HG02642 (cell line): ENCODE measurements at regions not wholly inside any gene's neighbourhood (a gene's known extent, or its start where the extent isn't known, plus 50 kb on each side); places are given as distances from the start of the nearest gene placed in this dataset.
"Not testable (repeated sequence)": the region's sequence is repeated elsewhere in the genome, so short reads cannot be mapped to it uniquely, and the experiment has no call there.

ENCODE experiments used
- ATAC-seq: cut with Tn5 transposase; IDR thresholded peaks from one replicate; pipeline ENCODE4 v1.9.1; 2021; ENCODE audit warnings: mild to moderate bottlenecking; ENCODE audit not compliant: unreplicated experiment, poor library complexity

DNA sequence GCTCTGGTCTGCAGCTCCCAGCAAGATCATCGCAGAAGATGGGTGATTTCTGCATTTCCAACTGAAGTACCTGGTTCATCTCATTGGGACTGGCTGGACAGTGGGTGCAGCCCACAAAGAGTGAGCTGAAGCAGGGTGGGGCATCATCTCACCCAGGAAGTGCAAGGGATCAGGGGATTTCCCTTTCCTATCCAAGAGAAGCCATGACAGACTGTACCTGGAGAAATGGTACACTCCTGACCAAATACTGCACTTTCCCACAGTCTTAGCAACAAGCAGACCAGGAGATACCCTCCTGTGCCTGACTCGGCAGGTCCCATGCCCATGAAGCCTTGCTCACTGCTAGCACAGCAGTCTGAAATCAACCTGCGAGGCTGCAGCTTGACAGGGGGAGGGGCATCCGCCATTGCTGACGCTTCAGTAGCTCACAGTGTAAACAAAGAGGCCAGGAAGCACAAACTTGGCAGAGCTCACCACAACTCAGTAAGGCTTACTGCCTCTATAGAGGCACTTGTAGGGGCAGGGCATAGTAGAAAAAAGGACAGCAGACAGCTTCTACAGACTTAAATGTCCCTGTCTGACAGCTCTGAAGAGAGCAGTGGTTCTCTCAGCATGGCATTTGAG is 60.5 kb downstream of the AREG start:
- ATAC-seq = not testable (repeated sequence)

DNA sequence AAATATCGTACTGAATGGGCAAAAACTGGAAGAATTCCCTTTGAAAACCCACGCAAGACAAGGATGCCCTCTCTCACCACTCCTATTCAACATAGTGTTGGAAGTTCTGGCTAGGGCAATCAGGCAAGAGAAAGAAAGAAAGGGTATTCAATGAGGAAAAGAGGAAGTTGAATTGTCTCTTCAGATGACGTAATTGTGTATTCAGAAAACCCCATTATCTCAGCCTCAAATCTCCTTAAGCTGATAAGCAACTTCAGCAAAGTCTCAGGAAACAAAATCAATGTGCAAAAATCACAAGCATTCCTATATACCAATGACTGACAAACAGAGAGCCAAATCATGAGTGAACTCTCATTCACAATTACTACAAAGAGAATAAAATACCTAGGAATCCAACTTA is 64.4 kb downstream of the AREG start:
- ATAC-seq = not testable (repeated sequence)

GRCh38 chr4:74516303-74516702 is 71.4 kb downstream of the AREG start:
- no peak for ATAC-seq

DNA sequence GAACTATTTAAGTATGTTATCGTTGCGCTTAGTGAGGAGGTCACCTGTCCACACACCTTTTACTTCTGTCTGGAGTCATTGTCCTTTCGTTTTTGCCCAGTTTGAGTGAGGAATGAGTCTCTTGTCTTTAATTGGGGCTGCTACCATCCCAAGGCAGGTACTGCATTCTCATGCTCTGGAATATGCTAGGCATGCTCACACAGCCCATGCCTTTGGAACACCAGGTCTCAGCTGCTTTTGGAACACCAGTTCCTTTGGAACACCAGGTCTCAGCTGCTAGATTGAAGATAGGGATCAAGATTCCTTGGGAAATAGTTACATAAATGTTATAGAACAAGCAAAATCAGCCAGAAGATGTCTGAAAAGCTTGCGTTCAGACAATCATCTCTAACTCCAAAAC is 73.1 kb downstream of the AREG start:
- no peak for ATAC-seq

DNA sequence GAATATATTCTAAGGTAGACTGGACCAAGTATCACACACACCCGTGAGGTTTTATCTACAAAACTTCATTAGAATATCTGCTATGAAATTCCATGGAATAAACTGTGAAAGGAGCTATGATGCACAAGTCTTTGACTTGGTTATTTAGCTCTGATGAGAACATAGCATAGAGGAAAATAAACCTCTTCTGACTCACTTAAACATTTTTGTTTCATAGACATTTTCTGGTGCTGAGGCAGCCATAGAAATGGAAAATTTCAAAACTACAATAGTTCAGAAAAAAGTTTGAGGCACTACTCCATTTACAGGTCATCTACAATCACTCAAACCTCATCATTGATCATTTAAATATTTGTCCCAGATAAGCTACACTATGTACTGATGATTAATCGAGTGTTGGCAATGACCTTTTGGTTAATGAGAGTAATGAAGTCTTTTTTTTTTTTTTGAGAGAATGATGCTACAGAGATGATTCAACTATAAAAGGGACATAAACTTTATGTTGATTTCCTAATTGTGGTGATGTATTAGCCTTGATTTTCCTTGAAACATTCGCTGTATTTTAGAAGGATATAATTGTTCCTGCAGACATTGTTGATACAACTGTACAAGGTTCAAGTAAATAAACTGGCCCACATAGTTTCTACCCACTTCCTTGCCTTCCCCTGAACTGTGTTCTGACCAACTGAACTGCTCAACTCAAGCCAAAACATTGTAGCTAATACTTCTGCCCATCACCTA is 77.5 kb downstream of the AREG start:
- ATAC-seq = no peak

GRCh38 chr4:74523096-74523495 is 78.2 kb downstream of the AREG start:
- ATAC-seq = no peak

- no peak for ATAC-seq
Observed at GRCh38 chr4:74524985-74525384, 80.0 kb downstream of the AREG start.

GRCh38 chr4:74527049-74527448 is 82.1 kb downstream of the AREG start:
- ATAC-seq = no peak

- no peak for ATAC-seq
Observed at GRCh38 chr4:74528178-74528577, 83.2 kb downstream of the AREG start.

GRCh38 chr4:74529284-74530041 is 84.5 kb downstream of the AREG start:
- no peak for ATAC-seq

GRCh38 chr4:74531963-74532794 is 87.2 kb downstream of the AREG start:
- peak; percentile 81 for ATAC-seq

DNA sequence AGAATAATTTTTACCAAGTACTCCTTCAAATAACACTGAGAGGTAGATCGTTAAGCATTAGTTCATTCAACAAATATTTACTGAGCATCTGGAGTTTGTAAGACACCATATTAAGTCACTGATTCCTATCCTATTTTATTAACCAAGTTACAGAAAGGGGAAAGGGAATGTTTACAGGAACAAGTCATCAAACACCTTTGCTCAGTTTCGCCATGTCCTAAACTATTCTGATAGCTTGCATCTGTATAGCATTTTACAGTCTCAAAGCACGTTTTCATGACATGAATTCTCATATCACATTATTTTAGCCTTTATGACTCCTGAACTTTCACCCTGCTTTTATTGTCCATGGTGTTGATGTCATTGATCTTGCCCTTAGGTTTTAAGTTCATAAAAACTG is 89.2 kb downstream of the AREG start:
- ATAC-seq = no peak

DNA sequence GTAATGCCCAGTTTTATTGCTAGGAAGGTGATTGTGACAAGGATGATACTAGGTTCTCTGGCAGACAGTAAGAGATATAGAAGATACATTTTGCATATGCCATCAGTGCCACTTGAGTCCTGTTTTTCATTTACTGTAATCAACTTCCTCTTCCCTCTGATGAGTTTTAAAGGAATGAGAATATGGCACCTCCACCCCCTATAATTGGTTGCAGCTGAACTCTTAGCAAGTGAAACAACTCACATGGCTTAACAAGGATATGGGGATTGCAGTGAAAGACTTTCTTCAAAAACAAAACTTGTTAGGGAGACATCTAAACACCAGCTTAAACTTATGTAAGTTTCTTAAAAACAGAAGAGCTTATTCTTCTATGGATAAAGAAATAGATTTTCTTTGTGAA is 90.0 kb downstream of the AREG start:
- ATAC-seq = no peak

GRCh38 chr4:74535512-74535911 is 90.6 kb downstream of the AREG start:
- no peak for ATAC-seq

- no peak for ATAC-seq
Observed at GRCh38 chr4:74536557-74536956, 91.6 kb downstream of the AREG start.

GRCh38 chr4:74537459-74537858 is 92.5 kb downstream of the AREG start:
- ATAC-seq = no peak

GRCh38 chr4:74539044-74539790 is 94.3 kb downstream of the AREG start:
- ATAC-seq = no peak

DNA sequence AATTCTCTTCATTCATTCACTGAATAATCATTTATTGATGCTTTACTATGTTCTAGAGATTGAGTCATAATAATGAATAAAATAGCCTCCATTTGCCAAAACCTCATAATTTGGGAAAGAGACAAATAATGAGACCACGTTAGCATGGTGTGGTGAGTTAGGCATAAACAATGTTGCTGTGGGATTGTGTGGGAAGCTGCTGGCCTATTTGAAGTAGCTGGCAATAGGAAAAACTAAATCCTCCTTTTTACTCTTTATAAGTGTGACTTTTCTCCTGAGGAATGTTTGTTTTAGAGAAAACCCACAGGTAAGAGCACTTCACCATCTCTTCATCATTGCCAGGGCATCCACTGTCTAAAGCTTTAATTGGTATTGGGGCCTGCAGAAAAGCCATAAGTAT is 95.3 kb downstream of the AREG start:
- ATAC-seq = no peak

- ATAC-seq = no peak
Observed at GRCh38 chr4:74541667-74542066, 96.7 kb downstream of the AREG start.

DNA sequence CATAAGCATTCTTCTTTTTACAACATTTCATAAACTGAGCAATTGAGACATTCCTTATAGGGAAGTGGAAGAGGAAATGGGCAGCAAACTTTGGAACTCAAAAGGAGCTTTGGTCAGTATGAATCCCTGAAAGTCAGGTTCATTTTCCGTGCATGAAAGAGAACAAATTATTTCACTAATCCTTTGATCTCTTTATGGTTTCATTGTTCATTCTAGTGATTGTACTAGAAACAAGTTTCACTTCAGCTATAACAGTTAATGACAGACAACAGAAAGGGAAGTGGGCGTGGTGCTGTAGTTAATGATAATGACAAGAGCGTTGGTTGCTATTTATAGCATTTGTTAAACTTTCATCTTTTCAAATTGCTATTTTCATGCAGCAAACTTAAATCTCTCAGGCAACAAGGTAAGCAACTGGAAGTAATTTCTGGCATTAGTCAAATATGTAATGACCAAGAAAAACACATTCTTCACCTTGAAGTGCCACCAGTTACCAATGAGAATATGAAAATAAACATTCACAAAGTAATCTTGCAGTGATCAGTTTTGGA is 98.4 kb downstream of the AREG start:
- ATAC-seq = peak; percentile 87
